ENCODE measurements at regions not wholly inside any gene's neighbourhood (a gene's known extent, or its start where the extent isn't known, plus 50 kb on each side); places are given as distances from the start of the nearest gene placed in this dataset.
A peak's percentile ranks its signal among the peaks of the same experiment; 100 is the strongest.
"Not testable (repeated sequence)": the region's sequence is repeated elsewhere in the genome, so short reads cannot be mapped to it uniquely, and the experiment has no call there.

GRCh38 chr15:84477550-84477949 is 123.3 kb upstream of the ZSCAN2 start:
- peak; percentile 93 for ATAC-seq (ENCODE audit: low FRiP score)

DNA sequence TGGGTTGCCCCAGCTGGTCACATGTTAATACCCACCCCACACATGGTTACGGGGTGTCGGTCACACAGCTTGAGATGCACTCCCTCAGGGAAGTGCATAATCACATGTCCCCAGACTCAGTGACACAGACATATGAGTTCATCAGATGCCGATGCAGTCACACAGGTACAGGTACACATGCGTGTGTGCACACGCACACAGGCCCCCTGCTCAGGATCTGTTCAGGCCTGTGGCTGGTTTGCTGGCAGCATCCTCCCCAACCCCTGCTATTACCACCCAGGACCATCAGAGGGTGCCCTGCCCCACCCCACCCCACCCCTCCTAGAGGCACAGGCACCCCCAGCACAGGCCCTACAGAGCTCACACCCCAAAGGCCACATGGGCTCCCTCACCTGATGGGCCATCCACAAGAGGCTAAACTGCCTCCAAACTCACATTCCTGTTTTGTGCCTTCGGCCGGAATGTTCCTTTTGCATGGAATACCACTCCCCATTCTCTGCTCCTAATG is 120.6 kb upstream of the ZSCAN2 start:
- not testable (repeated sequence) for DNase-seq (ENCODE audit: low spot score); ATAC-seq (ENCODE audit: low FRiP score)

More at GRCh38 chr15:84477550-84477949, 123.3 kb upstream of the ZSCAN2 start:
- not testable (repeated sequence) for DNase-seq (ENCODE audit: low spot score)

DNA sequence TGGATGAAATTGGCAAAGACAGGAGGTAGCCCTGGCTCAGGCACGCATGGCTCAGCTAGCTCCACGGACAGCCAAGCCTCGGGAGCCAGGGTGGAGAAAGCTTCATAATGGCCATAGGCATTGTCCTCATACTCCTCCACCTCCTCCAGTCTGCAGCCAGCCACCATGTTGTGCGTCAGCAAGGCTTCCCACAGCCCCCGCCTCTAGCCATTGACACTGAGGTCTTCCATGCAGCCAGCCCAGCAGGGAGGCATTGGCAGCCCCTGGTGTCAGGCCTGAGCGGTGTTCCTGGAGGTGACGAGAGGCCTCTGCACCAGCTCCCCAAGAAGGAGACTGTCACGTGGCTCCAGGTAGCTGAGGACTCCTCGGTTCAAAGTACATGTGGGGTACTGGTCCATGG is 117.0 kb upstream of the ZSCAN2 start:
- DNase-seq (ENCODE audit: low spot score); ATAC-seq (ENCODE audit: low FRiP score): not testable (repeated sequence)

GRCh38 chr15:84500165-84500889 is 100.5 kb upstream of the ZSCAN2 start:
- ATAC-seq (ENCODE audit: low FRiP score); DNase-seq (ENCODE audit: low spot score): not testable (repeated sequence)

DNA sequence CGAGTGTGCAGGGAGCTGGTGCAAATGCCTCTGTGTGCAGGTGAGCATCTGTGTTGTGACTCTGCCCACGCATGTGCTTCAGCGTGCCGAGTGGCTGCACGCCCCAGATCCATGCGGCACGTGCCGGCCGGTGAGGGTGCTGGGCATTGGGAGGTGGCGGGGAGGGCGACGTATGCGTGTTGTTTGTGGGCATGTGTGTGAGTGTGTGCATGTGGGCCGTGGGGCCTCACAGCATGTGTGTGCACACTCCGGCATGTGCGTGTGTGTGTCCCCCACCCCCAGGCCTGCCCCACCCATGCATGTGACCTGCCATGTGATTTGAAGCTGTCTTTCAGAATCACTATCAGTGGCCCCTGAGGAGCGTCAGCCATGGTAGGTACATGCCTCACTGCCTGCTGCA is 97.7 kb upstream of the ZSCAN2 start:
- ATAC-seq (ENCODE audit: low FRiP score); DNase-seq (ENCODE audit: low spot score): not testable (repeated sequence)

- ATAC-seq (ENCODE audit: low FRiP score); DNase-seq (ENCODE audit: low spot score): not testable (repeated sequence)
Observed at GRCh38 chr15:84505552-84505951, 95.3 kb upstream of the ZSCAN2 start.

DNA sequence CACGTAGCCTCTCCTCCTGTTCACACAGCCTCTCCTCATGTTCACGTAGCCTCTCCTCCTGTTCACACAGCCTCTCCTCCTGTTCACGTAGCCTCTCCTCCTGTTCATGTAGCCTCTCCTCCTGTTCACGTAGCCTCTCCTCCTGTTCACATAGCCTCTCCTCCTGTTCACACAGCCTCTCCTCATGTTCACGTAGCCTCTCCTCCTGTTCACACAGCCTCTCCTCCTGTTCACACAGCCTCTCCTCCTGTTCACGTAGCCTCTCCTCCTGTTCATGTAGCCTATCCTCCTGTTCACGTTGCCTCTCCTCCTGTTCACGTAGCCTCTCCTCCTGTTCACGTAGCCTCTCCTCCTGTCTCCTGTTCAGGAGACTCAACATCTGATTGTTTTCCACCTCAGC is 88.5 kb upstream of the ZSCAN2 start:
- not testable (repeated sequence) for ATAC-seq (ENCODE audit: low FRiP score); DNase-seq (ENCODE audit: low spot score)

DNA sequence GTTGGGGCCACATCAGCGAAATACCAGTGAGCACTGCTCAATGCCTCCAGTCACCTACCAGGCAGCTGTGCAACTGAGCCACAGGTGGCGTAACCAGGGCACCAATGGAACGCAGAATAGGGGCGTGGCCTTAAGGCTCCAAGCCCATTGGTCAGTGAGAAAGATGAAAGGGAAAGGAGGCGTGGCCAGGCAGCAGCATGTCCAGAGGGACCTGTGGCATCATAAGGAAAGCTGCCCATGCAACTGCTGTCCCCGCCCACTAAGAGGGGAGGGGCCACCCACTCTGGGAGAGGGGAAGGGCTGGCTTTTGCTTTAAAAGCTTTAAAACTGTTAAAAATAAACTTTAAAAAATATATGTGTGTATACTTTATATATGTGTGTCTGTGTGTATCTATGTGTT is 84.0 kb upstream of the ZSCAN2 start:
- not testable (repeated sequence) for DNase-seq (ENCODE audit: low spot score); ATAC-seq (ENCODE audit: low FRiP score)

DNA sequence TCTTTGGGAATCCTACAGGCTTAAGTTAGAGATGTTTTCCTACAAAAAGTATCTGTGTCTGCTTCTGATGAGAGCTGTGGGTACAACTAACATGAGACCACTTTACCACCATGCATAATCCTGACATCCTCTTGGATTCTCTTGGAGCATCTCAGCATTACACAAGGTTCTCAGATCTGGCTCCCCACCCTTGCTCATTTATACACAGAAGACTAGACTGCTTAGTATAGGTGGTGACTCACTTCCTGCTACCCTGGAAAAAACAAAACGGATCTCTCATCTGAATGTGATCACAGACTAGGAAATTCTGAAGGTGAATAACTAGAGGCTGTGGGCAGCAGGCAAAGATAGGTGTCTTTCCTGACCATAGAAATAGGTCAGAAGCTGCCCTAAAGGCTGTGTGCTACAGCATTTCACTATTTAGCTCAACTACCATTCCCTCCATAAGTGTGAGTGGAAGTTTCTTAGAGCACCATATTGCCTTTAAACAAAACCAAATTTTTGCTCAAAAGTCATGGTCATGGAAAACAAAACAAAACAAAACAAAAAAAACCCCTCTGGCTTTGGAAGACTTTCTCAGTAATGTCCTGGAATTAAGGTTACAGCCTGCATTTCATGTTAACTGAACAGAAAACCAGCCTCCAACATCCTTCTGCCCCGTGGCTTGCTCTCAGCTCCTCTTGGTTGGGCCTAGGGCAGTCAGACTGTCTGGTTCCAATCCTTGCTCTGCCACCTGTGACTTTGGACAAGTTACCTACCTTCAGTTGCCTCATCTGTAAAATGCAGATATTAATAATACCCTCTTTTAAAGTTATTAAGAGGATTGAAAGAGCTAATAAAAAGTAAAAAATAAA is 75.1 kb upstream of the ZSCAN2 start:
- not testable (repeated sequence) for ATAC-seq (ENCODE audit: low FRiP score); DNase-seq (ENCODE audit: low spot score)

DNA sequence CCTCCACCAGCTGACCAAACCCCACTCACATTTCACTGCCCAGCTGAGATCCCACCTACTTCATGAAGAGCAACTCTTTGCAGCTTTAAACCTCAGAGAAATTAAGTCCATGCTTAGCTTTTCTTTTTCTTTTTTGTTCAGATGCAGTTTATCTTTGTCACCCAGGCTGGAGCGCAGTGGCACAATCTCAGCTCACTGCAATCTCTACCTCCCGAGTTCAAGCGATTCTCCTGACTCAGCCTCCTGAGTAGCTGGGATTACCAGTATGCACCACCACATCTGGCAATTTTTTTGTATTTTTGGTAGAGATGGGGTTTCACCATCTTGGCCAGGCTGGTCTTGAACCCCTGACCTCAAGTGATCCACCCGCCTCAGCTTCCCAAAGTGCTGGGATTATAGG is 70.1 kb upstream of the ZSCAN2 start:
- DNase-seq (ENCODE audit: low spot score); ATAC-seq (ENCODE audit: low FRiP score): not testable (repeated sequence)

DNA sequence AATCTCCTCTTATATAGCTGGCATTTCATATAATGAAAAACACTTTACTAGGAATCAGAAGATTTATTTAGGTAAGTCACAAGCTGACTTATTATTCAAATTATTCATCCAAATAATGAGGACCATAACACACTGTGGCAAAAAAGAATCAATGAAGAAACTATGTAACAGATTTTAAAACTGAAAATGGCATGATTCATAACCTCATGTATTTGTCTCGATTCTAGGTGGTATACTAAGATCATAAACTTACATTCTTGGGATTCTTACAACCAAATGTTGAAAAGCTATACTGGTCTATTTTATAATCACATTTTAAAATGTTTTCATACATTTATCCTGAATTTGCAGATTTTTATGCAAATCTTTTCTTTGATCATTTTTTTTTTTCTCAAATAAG is 69.6 kb upstream of the ZSCAN2 start:
- DNase-seq (ENCODE audit: low spot score); ATAC-seq (ENCODE audit: low FRiP score): not testable (repeated sequence)

DNA sequence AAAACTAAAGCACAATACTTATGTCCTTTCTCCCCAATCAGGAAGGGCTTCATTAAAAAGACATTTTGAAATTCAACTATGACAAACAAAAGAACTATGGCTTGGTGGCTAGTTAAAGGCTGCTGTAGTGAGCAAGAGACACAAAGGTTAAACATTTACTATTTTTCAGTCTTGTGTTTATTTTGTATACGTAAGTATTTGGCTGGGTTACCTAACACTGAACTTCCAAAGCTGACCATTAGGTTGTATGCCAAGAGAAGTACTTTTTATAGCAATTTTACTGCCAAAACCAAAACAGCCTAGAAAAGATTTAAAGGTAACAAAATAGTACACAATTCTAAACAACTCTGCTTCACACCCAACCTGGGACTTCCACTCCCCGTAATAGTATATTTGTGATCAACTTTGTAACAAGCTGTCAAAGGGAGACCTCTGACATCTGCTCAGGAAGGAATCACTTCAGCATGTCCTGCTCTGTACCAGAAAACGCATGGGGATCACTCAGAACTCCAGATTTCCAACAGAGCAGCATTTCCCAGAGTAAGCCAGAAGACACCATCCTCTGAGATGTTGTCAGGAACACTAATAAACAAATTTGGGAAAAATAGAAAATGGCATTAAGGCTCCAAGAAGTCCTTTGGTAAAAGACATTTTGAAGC is 69.0 kb upstream of the ZSCAN2 start:
- not testable (repeated sequence) for ATAC-seq (ENCODE audit: low FRiP score); DNase-seq (ENCODE audit: low spot score)

DNA sequence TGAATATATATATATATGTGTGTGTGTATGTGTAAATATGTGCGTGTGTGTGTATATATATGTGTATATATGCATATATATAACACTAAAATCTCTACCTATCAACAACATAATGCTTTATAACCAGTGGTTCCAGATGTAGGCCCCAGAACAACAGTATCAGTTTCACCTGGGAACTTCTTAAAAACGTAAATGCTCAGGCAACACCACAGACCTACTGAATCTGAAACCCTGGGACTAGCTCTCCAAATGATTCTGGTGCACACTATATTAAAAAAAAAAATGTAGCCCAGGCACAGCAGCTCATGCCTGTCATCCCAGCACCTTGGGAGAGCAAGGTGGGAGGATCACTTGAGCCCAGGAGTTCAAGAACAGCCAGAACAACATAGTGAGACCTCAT is 67.1 kb upstream of the ZSCAN2 start:
- ATAC-seq (ENCODE audit: low FRiP score); DNase-seq (ENCODE audit: low spot score): not testable (repeated sequence)

DNA sequence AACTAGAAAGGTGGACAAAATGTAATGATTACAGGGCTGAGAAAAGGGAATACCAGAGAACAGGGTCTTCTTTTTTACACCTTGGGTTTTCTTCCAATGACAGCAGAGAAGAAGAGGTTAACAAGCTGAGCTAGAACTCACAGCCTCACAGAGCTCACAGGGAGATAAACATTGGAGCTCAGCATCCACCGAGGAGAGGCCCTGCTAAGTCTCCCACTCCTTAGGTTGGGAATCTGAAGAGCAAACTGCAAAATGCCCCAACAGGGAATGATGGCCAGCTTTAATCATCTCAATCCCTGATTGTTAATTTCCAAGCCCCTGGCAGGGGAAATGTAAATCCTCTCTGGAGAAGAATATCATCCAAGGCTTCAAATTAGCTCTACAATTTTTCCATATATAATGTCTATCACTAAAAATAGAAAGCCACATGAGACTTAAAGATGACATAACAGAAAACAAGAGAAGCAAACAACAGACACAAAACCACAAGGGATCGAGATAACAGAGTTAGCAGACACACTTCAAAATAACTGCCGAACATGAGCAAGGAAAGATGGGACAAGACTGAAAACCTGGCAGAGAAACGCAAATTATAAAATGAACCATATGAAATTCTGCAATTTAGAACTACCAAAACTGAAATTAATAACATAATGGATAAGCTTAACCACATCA is 66.1 kb upstream of the ZSCAN2 start:
- ATAC-seq (ENCODE audit: low FRiP score); DNase-seq (ENCODE audit: low spot score): not testable (repeated sequence)

DNA sequence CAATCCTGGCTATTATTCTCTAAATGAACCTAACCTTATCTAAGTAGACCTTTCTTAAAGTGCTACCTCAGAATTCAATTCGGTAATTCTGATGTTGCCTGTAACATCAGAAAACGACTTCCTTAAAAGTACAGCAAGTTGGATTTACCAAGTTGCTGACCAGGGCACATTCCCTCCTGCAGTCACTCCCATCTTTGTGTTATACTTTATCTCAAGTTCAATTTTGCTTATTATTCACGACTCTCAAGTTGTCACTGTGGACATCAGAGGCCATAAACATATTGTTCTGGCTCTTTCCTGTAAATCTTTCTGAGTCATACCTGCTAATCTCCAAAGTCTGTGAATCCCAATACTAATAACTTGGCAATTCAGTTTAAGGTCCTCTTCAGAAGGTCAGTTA is 64.6 kb upstream of the ZSCAN2 start:
- DNase-seq (ENCODE audit: low spot score); ATAC-seq (ENCODE audit: low FRiP score): not testable (repeated sequence)

DNA sequence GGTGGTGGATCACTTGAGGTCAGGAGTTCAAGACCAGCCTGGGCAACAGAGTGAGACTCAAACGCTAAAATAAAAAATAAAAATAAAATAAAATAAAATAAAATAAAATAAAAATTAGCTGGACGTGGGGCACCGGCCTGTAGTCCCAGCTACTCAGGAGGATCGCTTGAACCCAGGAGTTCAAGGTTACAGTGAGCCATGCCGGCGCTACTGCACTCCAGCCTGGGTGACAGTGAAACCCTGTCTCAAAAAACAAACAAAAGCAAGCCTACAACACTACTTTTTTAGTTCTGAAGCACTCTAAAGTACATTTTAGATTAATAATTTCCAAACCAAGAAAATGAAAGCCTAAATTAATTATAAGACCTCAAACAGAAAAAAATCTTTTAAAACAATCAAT is 56.2 kb upstream of the ZSCAN2 start:
- not testable (repeated sequence) for ATAC-seq (ENCODE audit: low FRiP score); DNase-seq (ENCODE audit: low spot score)

DNA sequence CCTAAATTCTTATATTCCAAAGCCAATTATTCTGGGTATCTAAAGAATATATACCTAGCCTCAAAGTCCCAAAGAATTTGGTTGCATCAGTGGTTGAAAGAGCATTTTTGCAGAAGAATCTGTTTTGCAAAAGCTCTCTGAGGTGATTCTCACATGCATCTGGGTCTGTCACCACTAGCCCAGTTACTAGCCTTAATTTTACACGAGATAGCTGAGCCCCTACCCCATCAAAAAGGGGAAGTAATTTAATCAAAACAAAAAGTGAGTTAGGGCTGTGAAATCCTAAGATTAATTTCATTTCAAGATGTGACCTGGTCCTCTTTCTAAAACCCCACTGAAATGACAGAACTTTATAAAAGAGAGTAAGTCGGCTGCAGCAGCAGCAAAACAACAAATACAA is 53.7 kb upstream of the ZSCAN2 start:
- not testable (repeated sequence) for ATAC-seq (ENCODE audit: low FRiP score); DNase-seq (ENCODE audit: low spot score)

DNA sequence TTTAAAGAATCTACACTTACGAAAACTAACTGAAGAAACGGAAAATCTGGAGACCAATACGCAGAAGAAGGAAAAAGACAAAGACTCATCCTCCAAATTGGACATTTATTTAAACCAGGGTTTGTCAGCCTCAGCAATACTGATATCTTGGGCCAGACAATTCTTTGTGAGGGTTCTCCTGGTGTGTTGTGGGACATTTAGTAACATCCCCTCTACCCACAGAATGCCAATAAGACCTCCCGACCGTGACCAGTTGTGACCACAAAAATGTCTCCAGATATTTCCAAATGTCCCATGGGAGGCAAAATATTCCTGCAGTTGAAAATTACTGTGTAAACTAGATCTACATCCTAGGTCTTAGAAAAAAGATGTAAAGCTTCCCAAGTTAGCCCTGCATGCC is 50.3 kb upstream of the ZSCAN2 start:
- DNase-seq (ENCODE audit: low spot score); ATAC-seq (ENCODE audit: low FRiP score): not testable (repeated sequence)

Data from omental fat pad (tissue), 1 donor.